GM06990 (cell line): ENCODE measurements at regions not wholly inside any gene's neighbourhood (a gene's known extent, or its start where the extent isn't known, plus 50 kb on each side); places are given as distances from the start of the nearest gene placed in this dataset.

Experiments
- DNase-seq: peaks from one replicate; pipeline ENCODE4 v3.0.0-alpha.2; 2011; ENCODE audit not compliant: insufficient read length; ENCODE audit errors: extremely low read depth
- H3K27me3 ChIP-seq: replicated peaks from 2 replicates; pipeline ENCODE4 v1.6.0; 2011; ENCODE audit warnings: low read length; ENCODE audit not compliant: control insufficient read depth, insufficient read depth
- H3K36me3 ChIP-seq: 2 replicates; pipeline ENCODE4 v1.5.1; 2011; ENCODE audit warnings: low read length; ENCODE audit not compliant: control insufficient read depth, insufficient read depth
- H3K4me3 ChIP-seq: replicated peaks from 2 replicates; pipeline ENCODE4 v1.5.1; 2011; ENCODE audit warnings: low read depth, mild to moderate bottlenecking, control low read depth, low read length
- CTCF ChIP-seq: IDR thresholded peaks from 2 replicates; pipeline ENCODE4 v1.5.1; 2011; ENCODE audit warnings: low read length, control low read depth, mild to moderate bottlenecking, inconsistent platforms; ENCODE audit not compliant: insufficient read depth, poor library complexity, severe bottlenecking

GRCh38 chr17:69975808-69976207 lies 99.2 kb upstream of the KCNJ16 start:
- H3K36me3 ChIP-seq: no peaks in the 10 kb centered on the region
- no peak overlapping the region for H3K4me3 ChIP-seq
- no peaks in the 10 kb centered on the region for H3K27me3 ChIP-seq
- TF ChIP-seq CTCF: no peak
- no peak for DNase-seq

GRCh38 chr17:69978056-69978646 lies 96.9 kb upstream of the KCNJ16 start:
- DNase-seq: no peak
- no peaks in the 10 kb centered on the region for H3K36me3 ChIP-seq

GRCh38 chr17:69981441-69981840 lies 93.6 kb upstream of the KCNJ16 start:
- Histone ChIP-seq H3K36me3 (no peaks in the 10 kb centered on the region), H3K27me3 (no peaks in the 10 kb centered on the region), H3K4me3 (no peak overlapping the region)
- TF ChIP-seq CTCF: no peak
- DNase-seq: no peak

More at GRCh38 chr17:69978056-69978646, 96.9 kb upstream of the KCNJ16 start:
- H3K4me3 ChIP-seq: no peak overlapping the region
- H3K27me3 ChIP-seq: no peaks in the 10 kb centered on the region
- TF ChIP-seq CTCF: no peak

GRCh38 chr17:69995476-69995875 lies 79.5 kb upstream of the KCNJ16 start:
- Histone ChIP-seq H3K36me3 (no peaks in the 10 kb centered on the region), H3K4me3 (no peak overlapping the region), H3K27me3 (no peaks in the 10 kb centered on the region)
- no peak for DNase-seq
- no peak for TF ChIP-seq CTCF

GRCh38 chr17:69997332-69997731 lies 77.7 kb upstream of the KCNJ16 start:
- no peak for TF ChIP-seq CTCF
- DNase-seq: no peak
- no peaks in the 10 kb centered on the region for H3K36me3 ChIP-seq
- no peak overlapping the region for H3K4me3 ChIP-seq
- H3K27me3 ChIP-seq: no peaks in the 10 kb centered on the region

- H3K4me3 ChIP-seq: no peak overlapping the region
- TF ChIP-seq CTCF: no peak
- DNase-seq: no peak
- H3K36me3 ChIP-seq: no peaks in the 10 kb centered on the region
- H3K27me3 ChIP-seq: no peaks in the 10 kb centered on the region
Observed at GRCh38 chr17:69999253-69999652, 75.8 kb upstream of the KCNJ16 start.
